ENCODE measurements at regions not wholly inside any gene's neighbourhood (a gene's known extent, or its start where the extent isn't known, plus 50 kb on each side); places are given as distances from the start of the nearest gene placed in this dataset.

DNA sequence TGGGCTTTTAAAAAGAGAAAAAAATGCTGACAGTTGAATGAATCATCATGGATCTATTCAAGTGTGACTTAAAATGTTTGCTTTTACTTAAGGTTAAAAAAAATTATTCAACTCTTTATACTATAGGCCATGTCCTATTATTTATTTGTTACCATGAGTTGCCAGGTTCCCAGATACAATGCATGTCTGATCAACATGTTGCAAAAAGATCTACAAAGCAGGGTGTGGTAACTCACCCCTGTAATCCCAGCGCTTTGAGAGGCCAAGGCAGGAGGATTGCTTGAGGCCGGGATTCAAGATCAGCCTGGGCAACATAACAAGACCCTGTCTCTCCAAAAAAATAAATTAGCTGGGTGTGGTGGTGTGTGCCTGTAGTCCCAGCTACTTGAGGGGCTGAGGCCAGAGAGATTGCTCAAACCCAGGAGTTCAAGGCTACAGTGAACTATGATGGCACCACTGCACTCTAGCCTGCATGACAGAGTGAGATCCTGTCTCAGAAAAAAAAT is 460.8 kb downstream of the BCAT1 start:
- CTCF ChIA-PET: no interaction called here
- POLR2A ChIA-PET (ENCODE audit: low non-redundant PET): no interaction called here
- TF ChIP-seq, protein P1, sequence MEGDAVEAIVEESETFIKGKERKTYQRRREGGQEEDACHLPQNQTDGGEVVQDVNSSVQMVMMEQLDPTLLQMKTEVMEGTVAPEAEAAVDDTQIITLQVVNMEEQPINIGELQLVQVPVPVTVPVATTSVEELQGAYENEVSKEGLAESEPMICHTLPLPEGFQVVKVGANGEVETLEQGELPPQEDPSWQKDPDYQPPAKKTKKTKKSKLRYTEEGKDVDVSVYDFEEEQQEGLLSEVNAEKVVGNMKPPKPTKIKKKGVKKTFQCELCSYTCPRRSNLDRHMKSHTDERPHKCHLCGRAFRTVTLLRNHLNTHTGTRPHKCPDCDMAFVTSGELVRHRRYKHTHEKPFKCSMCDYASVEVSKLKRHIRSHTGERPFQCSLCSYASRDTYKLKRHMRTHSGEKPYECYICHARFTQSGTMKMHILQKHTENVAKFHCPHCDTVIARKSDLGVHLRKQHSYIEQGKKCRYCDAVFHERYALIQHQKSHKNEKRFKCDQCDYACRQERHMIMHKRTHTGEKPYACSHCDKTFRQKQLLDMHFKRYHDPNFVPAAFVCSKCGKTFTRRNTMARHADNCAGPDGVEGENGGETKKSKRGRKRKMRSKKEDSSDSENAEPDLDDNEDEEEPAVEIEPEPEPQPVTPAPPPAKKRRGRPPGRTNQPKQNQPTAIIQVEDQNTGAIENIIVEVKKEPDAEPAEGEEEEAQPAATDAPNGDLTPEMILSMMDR (conservative IDR thresholded peaks at IDR 0.05; ENCODE audit: low read depth): no peak
- no peak for DNase-seq (ENCODE audit: low spot score)
- no peak overlapping the region for H3K27ac ChIP-seq

DNA sequence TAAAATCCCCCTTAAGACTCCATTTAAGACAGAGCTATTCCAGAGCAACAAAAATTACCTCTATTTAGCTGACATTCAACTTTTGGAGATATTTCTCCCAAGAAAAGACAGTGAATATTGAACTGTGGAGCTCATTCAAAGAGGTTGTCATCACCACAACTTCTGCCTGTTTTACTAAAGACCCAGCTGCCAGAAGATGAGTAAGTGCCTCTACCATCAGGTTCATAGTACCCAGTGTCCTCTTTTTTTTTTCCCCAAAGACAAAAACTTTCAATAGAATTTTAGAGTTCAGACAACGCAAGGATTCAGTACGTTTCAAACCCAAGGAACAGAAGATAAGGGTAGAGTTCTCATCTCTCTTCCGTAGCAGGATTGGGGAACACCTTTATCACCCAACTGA is 461.3 kb downstream of the BCAT1 start:
- POLR2A ChIA-PET (ENCODE audit: low non-redundant PET): no interaction called here
- no peak for DNase-seq (ENCODE audit: low spot score)
- CTCF ChIA-PET: no interaction called here
- TF ChIP-seq, protein P1 (conservative IDR thresholded peaks at IDR 0.05; ENCODE audit: low read depth): no peak
- no peak overlapping the region for H3K27ac ChIP-seq

DNA sequence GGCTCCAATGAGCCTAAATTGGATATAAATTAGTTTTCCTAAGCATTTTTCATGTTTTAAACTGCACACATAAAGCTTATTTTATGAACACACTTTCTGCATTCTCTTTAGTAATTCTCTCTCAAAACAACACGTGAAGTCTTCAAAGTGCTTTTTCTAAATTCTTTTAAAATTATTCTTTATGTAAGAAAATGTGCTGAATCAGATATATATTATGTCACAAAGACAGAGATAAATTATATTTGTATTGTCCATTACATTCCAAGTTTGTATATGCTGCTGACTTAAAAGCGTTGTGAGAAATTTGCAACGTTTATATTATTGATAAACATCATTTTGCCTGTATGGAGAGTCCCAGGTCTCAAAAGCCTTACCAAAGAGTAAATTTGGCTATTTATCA is 465.2 kb downstream of the BCAT1 start:
- no peak for DNase-seq (ENCODE audit: low spot score)
- TF ChIP-seq, protein P1 (conservative IDR thresholded peaks at IDR 0.05; ENCODE audit: low read depth): no peak
- ChIA-PET CTCF (interaction anchor here (0.7 kb wide), 1 partner anchor 298 kb away, joined by 5 read pairs; no protein-coding TSS in a partner anchor), POLR2A (ENCODE audit: low non-redundant PET) (no interaction called here)
- H3K27ac ChIP-seq: no peak overlapping the region

GRCh38 chr12:24482882-24483604 is 465.9 kb downstream of the BCAT1 start:
- ChIA-PET CTCF (no interaction called here), POLR2A (ENCODE audit: low non-redundant PET) (no interaction called here)
- no peak for DNase-seq (ENCODE audit: low spot score)
- TF ChIP-seq, protein P1 (conservative IDR thresholded peaks at IDR 0.05; ENCODE audit: low read depth): no peak
- no peak overlapping the region for H3K27ac ChIP-seq

DNA sequence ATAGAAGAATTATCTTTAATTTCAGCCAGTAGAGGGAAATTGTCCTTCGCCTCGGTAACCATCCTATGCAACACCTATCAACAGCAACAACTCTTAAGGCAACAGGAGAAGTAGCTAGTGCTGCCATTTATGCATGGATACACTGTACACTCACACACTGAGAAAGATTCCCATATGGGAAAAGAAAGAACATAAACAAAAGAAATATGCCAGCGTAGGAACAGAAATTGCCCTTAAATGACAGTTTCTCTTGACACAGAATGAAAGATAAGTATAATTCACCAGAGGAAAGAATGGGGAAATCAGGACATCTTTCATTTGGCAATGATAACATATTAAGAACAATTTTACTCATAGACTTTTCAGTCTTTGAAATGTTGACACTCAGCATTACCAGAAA is 466.9 kb downstream of the BCAT1 start:
- ChIA-PET POLR2A (ENCODE audit: low non-redundant PET) (no interaction called here), CTCF (interaction anchor here (0.8 kb wide), 1 partner anchor 9 kb away, joined by 3 read pairs; no protein-coding TSS in a partner anchor)
- TF ChIP-seq, protein P1 (conservative IDR thresholded peaks at IDR 0.05; ENCODE audit: low read depth): no peak

DNA sequence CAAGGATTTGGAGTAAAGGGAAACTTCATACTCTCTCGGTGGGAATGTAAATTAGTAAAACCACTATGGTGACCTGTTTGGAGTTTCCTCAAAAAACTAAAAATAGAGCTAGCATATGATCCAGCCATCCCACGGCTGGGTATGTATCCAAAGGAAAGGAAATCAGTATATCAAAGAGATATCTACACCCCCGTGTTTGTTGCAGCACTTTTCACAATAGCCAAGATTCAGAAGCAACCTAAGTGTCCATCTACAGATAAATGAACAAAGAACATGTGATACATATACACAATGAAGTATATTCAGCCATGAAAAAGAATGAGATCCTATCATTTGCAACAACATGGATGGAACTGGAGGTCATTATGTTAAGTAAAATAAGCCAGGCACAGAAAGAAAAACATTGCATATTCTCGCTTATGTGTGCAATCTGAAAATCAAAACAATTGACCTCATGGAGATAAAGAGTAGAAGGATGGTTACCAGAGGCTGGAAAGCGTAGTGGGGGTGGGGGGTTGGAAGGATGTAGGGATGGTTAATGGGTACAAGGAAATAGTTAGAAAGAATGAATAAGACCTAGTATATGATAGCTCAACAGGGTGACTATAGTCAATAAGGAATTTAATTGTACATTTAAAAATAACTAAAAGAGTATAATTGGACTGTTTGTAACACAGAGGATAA is 468.0 kb downstream of the BCAT1 start:
- TF ChIP-seq, protein P1 (conservative IDR thresholded peaks at IDR 0.05; ENCODE audit: low read depth): no peak
- DNase-seq (ENCODE audit: low spot score): no peak
- ChIA-PET CTCF (interaction anchor here (0.8 kb wide), 1 partner anchor 8 kb away, joined by 3 read pairs; no protein-coding TSS in a partner anchor), POLR2A (ENCODE audit: low non-redundant PET) (no interaction called here)
- no peak overlapping the region for H3K27ac ChIP-seq

More for the DNA sequence above, 466.9 kb downstream of the BCAT1 start:
- H3K27ac ChIP-seq: no peak overlapping the region
- DNase-seq (ENCODE audit: low spot score): no peak
